Upper lobe of left lung (tissue), 4 donors: ENCODE measurements at regions not wholly inside any gene's neighbourhood (a gene's known extent, or its start where the extent isn't known, plus 50 kb on each side); places are given as distances from the start of the nearest gene placed in this dataset.

Source experiments
- CTCF ChIP-seq, 6 experiments: fragments of 450-650 bp in 4 of 6; fragments of 200-600 bp in 2 of 6; sonication (generic) in 2 of 6; IDR thresholded peaks; one replicate each; pipeline ENCODE4 v1.5.1; 2016 to 2019; ENCODE audit warnings: antibody characterized with exemption in 6 of 6
- POLR2A ChIP-seq, 4 donors: fragments of 450-650 bp; IDR thresholded peaks; one replicate each; pipeline ENCODE4 v1.5.1; 2016 to 2017; ENCODE audit warnings: antibody characterized with exemption in 4 of 4, mild to moderate bottlenecking in 2 of 4
- POLR2AphosphoS5 ChIP-seq, 2 donors: sonication (generic); formaldehyde crosslinking; IDR thresholded peaks; one replicate each; pipeline ENCODE4 v1.5.1; 2017; ENCODE audit warnings: antibody characterized with exemption in 2 of 2

- no peak for TF ChIP-seq CTCF (IDR thresholded peaks at IDR 0.05)
- TF ChIP-seq POLR2AphosphoS5 (IDR thresholded peaks at IDR 0.05) = no peak
- TF ChIP-seq POLR2A (IDR thresholded peaks at IDR 0.05) = no peak
These were observed 323.4 kb upstream of the SFSWAP start for GRCh38 chr12:131387281-131388163.
